CD4-positive, alpha-beta T cell treated with Interleukin-6 at 100 ng/mL for 8 hours (primary cell): ENCODE measurements at regions not wholly inside any gene's neighbourhood (a gene's known extent, or its start where the extent isn't known, plus 50 kb on each side); places are given as distances from the start of the nearest gene placed in this dataset.

Source experiments
- DNase-seq: peaks from one replicate; pipeline ENCODE4 v3.0.0-alpha.2; 2020; ENCODE audit warnings: mixed read lengths, low spot score

DNA sequence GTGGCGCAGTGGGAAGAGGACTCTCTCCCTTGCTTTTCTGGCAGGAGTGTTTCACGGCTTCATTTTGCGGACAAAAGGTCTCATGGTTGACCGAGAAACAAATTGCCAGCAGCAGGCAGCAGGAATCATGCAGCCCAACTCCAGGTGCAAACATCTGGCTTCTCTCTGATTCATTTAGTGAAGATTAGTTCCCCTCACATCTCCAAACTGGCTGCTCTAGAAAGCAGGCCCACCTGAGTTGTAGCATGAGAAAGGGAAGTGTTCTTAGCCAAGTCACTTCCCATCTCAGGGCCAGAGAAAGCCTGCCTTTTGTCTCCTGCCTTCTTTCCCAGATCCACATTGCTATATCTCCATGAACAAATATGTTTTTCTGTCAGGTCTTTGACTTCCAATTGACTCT is 120.8 kb upstream of the CCDC196 start:
- DNase-seq: no peak

DNA sequence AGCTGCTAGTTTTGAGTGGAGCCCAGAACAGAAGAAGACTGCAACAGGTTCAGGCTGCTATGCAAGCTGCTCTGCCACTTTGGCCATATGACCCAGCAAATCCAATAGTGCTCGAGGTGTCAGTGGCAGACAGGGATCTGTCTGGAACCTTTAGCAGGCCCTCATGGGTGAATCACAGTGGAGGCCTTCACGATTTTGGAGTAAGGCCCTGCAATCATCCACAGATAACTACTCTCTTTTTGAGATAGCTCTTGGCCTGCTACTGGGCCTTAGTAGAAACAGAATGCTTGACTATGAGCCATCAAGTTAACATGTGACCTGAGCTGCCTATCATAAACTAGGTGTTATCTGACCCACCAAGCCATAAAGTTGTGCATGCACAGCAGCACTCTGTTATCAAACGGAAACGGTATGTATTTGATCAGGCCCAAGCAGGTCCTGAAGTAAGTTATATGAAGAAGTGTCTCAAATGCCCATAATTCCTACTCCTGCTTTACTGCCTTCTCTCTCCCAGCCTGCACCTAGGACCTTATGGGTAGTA is 116.9 kb upstream of the CCDC196 start:
- DNase-seq: no peak

DNA sequence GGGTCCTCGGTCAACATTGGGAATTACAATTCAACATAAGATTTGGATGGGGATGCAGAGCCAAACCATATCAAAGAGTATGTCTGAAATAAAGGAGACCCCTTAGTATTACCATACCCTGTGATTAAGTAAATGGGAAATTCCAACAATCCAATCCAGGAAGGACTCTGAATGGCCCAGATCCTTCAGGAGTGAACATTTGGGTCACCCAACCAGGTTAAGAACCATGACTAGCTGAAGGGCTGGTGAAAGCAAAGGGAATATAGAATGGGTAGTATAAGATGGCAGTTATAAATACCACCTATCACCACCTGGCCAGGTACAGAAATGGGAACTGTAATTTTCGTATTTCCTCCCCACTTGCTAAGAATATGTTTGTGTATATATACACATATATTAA is 114.4 kb upstream of the CCDC196 start:
- no peak for DNase-seq

DNA sequence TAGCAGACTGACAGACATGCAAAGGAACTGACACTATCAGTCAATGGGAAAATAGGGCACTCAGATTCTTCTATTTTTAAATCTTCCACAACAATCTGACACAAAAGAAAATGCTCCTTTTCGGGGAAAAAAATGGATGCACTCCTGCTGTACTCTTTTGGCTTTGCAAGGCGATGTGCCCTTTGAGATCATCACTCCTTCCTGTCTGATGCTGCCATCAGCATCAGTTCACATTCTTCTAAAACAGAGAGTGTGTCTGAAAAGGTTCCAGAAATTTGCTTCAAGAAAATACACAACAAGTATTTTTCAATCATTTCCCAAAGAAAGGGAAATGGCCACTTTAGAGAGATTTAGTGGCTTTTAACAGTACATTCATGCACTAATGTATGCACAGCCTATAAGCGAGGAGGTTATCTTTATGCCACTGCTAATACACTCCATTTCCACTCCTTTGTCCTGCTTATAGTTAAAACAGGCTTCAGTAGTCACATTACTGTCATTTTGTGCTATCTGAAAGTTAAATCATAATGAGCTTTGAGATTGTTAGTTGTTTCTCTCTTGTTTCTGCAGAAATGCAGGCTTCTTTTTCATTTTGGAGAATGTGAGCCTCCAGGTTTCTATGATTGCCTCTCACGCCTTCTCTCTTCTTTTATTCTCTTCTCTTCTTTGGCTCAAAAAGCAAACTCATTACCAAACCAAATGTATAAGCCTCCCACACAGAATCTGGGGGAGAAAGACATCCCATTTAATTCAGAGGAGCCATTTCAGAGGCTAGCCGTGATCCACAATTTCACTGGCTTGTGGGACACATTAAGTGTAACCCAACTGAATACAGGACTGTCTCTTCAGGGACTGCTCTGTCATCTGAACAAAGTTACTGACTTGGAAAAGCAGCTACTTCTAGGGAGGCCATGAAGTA is 110.9 kb upstream of the CCDC196 start:
- no peak for DNase-seq

DNA sequence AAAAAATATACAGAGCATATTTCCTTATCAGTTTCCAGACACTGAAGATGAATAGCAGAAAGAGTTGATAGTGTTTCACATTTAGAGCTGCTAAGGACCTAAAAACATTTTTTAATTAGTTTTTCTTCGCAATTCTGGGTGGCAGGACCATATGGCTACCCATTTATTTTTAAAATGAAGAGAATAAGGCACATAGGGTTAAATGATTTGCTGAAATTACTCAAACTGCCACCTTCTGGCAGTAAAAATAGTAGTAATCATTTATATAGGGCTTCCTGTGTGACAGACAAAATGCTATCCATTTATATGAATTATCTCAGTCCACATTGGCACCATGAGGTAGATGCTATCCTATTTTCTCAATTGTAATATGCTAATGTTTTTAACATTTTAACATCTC is 108.6 kb upstream of the CCDC196 start:
- DNase-seq: no peak

DNA sequence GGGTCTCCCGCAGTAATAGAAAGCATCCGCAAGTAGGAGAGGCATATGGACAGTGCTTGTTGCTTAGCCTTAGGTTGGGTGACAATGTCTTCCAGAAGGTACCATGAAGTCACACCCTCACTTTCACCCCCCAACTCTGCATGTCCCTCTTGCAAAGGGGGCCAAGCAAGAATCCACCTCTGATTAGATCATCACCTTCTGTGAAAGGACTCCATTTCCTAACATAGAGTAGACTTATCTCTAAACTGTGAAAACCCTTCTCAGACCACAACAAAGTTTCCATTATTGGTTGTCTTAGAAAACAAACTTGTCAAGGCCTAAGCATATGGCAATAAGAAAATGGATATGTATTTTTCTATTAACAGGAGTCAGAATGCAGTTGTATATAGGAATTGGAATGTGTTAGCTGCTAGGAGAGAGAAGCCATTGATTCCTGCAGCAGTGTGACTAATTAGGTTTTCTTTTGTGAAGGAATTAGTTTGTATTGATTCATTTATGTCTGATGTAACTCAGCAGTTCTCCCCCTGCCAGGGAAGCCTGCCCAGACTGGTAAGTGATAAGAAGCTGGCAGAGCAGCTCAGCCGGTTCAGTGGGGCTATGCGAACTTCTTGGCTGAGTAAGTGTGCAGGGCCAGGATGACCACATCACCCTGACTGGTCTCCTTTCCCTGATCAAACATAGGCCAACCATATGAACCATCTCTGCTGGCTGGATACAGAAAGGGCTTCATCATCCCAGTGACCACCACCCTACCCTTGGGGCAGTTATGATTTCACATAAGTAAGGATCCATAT is 107.3 kb upstream of the CCDC196 start:
- no peak for DNase-seq

DNA sequence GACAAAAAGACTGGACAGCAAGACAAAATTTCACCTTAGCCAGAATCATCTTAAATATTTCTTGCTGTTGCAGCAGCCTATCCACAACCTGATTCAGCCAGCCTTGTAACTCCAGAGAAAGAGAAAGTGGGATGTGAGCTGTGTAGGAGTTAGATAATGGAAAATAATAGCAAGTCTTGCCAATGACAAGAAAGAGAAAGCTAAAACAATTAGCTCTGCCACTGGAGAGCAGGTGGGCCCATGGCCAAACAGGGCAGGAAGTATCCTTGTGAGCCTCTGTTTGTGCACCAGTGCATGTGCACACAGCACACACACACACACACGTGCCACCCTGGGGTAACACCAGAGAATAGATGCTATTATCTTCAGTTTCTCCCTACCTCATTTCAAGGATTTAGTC is 106.0 kb upstream of the CCDC196 start:
- DNase-seq: no peak

DNA sequence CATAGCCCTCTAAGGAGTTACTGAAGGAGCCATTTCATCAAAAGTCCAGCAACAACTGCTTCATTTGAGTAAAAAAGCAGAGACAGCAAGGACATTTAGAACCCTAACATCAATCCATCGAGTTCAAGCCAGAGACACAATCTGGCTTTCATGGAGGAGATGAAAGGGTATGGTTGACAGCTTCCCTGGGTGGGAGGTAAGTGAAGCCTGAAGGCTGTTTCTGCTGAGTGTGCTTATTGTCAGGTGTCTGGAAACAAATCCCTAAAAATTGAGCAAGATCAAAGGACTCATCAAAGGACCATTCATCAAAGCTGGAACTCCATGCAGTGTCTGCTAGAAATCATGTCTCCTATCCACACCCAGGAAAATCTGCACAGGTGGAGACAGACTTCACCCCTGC is 104.4 kb upstream of the CCDC196 start:
- DNase-seq: no peak

DNA sequence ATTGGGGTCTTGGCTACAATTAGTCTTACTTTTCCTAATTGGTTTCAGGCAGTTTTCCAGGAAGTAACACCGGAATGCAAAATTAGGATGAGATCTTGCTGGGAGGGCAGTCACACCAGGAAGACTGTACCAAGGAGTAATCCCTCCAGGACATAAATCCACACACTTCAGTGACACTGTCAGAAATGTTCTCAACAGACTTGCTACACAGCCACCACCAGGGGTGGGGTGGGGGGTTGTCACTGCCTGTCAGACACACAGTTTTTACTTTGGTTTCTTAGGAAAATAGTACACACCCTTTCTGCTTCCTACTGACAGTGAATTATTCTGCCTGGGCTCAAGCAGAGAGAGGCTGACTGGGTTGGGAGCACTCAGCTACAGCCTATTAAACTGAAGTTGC is 102.9 kb upstream of the CCDC196 start:
- no peak for DNase-seq

DNA sequence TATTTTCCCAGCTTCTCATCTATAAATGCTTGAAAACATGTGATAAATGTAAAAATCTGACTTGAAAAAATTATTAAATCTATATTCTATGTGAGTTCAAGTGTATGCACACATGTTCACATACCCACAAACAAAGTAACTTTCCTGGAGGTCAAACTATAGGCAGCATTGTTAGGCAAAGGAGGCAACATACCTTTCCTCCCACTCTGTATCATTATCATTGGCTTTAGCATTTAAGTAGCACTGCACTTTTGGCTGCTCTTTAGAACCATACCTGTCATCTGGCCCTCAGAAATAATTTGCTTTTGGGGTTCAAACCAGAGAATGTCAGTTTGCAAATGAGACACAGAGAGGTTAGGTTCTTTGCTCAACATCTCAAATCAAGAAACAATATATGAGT is 102.4 kb upstream of the CCDC196 start:
- DNase-seq: no peak

DNA sequence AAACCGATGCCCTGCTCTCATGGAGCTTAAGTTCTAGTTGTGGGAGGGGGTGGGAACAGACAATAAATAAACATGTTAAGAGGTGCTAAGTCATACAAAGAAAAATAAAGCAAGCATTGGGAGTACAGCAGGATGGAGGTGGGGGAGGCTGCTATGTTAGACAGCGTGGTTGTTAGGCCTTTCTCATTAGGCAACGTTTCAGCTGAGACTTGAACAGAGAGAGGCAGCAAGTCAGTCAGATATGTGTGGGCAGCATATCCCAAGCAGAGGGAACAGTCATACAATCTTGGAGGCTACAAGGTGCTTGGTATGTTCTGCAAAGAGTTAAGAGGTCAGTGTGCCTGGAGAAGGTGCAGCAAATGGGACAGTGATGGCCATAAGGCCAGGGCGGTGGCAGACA is 97.7 kb upstream of the CCDC196 start:
- DNase-seq: no peak

DNA sequence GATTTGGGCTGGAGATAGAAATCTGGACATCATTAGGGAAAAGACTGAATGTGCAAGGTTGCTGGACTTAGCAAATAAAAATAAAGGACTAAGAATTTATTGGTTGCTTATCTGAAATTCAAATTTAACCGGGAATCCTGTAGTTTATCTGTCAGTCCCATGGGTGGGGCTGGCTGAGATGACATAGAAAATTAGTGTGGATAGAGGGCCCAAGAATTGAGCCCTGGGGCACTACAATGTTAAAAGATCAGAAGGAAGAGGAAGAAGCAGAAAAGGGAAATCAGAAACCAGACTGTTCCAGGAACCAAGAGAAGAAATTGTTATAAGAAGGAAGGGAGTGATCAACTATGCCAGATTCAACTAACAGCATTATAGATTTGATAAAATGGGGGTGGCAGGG is 96.7 kb upstream of the CCDC196 start:
- no peak for DNase-seq

DNA sequence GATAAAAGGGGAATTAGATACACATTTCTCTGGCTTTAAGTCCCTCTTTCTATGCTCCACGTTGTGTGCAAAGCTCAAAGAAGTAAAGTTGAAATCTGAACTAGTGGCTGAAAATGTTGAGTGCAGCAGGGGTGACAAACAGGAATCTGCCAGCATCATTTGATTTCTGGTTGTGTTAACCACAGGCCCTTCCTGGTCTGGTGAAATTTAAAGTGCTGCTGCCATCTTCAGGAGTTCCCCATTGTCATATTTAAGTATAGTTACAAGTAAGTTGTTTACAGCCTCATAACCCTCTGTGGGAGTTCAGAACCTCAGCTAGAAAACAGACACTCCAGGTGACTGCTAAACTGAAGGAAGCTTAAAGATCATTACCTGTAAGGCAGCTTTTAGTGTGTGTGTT is 90.9 kb upstream of the CCDC196 start:
- DNase-seq: peak; percentile 10

DNA sequence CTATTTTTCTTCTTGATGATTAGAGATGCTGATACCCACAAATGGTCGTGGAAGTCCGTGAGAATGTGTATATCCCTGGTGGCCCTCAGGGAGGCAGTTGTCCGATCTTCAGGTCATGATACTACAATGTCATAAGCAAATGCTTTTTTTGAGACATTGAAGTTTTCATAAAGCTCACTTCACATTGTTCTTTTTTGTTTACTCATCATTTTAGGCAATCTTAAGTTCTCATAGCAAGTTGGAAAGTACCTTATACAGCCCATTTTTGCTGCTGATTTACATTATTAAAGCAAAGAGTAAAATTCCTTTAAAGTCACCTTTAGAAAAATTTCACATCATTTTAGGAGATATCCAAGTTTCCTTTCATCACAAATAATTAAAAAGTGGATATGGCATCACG is 90.0 kb upstream of the CCDC196 start:
- no peak for DNase-seq

DNA sequence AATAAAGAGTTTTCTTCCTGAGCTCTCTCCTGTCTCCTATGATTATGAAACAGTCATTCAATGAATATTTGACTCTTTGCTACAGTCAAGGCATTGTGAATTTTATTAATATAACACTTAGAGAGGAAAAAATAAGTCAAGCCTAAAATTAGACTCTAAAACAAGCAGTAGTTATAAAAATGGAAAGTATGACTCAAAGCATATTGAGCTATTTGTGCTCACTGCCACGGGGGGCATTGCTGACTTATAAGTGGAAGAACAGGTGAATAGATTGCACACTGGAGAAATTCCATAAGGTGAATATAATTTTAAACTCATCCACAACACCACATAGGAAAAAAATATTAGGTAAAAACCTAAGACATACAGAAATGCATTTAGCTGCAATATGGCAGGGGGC is 87.7 kb upstream of the CCDC196 start:
- DNase-seq: no peak

DNA sequence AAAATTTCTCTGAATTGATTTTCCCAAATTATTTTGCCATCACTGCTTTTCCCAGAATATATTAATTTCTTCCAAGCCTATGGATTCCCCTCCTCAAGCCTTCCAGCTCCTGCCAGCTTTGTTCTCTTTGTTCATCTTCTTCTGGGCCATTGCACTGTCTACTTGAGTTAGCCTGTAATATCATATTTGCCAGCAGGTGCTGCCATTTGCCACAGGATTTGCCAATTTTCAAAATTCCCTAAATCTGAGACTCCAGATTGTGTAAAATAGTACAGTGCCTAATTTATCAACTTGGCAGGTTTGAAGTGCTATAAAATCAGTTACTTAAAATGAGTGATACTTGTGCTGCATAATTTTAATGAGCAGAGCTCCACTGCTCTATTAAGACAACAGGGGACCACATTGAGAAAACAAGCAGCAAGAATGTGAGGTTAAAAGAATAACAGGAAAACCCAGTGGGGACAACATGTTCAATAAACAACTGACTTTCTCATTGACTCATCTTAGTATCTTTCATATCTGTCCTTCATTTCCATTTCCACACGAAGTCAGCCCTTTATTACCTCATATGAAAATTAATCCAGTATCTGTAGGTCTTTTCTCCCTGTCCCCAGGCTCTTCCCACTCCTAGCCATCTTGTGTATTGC is 84.6 kb upstream of the CCDC196 start:
- no peak for DNase-seq

DNA sequence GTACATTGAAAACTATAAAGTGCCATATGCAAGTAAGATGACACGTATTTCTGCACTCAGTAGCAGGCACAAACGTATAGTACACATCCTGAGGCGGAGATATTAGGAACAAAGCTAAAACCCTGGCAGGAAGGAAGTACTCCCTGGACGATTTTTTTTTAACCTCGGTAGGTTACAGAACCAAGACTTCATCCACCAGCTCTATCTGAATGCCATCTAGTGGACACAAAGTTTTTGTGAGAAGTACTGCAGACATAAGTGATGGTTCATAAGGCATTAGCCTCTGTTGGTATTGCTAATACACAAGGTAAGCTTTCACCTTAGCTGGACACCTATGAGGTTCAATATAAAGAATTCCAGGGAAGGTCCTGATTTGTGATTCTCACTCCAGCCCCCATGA is 83.0 kb upstream of the CCDC196 start:
- peak; percentile 14 for DNase-seq

DNA sequence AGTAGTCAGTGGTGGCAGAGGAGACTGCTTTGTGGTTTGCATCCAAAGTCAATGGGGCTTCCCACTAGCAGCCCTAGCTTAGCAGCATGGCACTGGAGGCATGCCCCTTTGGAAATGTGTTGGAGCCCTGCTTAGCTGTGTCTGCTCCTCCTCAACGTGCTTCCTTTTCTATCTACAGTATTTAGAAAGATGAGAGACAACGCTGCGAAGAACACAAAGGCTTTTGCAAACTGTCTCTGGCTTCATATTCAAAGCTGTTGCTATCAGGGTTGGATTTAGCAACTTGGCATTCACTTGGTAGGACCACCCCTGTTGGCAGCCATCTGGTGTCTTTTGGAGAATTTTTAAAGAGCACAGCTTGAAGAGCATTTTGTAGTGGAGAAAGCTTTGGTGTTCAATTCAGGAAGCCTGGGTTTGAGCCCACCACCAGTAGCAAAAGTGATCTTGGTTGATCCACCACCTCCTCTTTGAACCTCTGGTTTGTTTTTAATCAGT is 82.1 kb upstream of the CCDC196 start:
- DNase-seq: no peak

DNA sequence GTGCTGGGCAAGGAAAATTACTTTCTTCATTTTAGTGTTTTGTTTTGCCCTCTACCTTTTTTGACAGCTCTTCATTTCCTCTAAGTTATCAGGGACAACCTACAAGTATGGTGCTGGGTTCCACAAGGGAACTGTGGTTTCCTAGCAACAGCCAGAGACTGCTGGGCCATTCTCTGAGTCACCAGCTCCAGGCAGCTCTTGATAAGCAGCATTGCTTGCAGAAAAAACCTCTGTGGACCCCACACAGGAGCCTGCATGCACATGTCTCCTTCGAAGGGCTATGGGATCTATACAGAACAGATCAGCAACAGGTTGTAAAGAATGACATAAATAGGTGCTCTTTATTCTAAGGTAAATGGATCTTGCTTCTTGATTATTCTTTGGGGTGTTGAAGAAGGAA is 81.0 kb upstream of the CCDC196 start:
- no peak for DNase-seq

DNA sequence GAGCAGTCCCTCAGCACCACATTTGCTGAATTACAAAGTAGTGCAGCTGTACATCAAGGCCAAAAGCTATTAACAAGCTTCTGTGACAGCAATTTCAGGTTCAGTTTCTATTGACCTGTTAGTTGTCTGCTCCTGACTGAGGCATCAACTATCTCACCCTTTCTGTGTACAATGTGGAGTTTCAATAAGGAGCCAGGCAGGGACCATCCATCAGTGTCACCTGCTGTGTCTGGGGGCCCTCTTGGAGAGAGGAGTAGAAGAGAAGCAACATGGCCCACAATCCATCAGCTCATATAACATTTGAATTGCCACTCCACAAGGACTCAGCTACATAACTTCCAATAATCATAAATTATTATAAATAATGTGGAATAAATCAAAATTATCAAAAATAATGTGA is 72.3 kb upstream of the CCDC196 start:
- DNase-seq: no peak

DNA sequence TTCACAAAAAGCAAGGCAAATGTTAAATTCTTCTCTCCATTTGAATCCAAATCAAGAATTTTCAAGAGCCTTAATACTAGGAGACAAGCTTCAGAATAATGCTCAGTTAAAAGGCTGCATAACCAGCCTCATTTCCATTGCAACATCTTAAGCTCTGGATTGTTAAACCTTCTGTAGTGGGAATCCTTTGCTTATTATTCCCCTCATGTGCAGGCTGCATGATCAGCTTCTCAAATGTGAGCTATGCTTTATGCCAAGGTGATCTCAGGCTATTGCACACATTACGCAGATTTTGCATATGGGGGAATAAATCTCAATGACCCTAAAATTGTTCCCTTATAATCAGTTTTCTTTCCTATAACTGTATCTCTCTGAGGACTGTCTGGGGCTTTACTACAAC is 71.7 kb upstream of the CCDC196 start:
- no peak for DNase-seq

DNA sequence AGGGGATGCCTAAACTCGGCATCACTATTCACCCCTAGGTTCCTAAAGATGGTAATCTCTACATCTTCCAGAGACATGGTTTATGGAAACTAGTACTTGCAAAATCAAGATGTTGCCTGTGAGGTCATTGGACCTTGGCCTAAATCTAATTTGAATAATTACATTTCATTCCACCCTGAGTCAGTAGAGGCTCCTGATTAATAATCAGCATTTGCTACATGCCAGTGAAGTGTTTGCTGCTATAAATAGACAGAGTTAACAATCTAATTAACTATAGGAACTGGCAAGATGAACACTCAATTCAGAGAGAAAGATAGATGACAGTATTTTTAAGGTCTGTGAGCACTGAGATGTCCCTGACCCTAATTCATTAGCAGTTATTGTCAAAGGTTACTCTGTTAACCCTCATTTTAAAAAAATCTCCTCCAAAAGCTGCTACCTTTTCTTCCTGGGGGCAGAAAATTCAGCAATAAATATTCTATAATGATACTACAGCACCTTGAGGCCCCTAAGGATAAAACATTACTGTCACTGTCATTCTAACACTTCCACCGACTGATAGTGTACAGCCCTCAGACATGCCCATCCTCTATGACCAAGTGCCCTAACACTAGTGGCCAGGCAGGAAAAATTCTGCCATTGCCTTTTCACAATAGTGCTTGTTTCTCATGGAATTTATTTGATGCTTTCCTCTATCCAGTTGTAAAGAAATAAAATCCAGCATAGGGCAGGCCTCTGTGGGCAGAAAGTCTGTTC is 65.7 kb upstream of the CCDC196 start:
- no peak for DNase-seq
